Prostate gland (tissue), 2 donors: ENCODE measurements at regions not wholly inside any gene's neighbourhood (a gene's known extent, or its start where the extent isn't known, plus 50 kb on each side); places are given as distances from the start of the nearest gene placed in this dataset.

Experiments
- DNase-seq: peaks from one replicate; pipeline ENCODE4 v3.0.0-alpha.2; 2019; ENCODE audit warnings: low spot score
- H3K27ac ChIP-seq, 2 donors: fragments of 200-600 bp; sonication (generic); 2 replicates each; pipeline ENCODE4 v1.5.1; 2017 to 2019
- H3K27me3 ChIP-seq: fragments of 200-600 bp; sonication (generic); replicated peaks from 2 replicates; pipeline ENCODE4 v1.5.1; 2019; ENCODE audit not compliant: insufficient read depth
- H3K36me3 ChIP-seq, 2 donors: fragments of 200-600 bp; sonication (generic); 1 replicate in 1 of 2; 2 replicates in 1 of 2; pipeline versions ENCODE4 v1.5.1 to v1.8.1; 2017 to 2019
- H3K4me1 ChIP-seq: fragments of 200-600 bp; sonication (generic); replicated peaks from 2 replicates; pipeline ENCODE4 v1.5.1; 2019
- H3K4me3 ChIP-seq, 2 donors: fragments of 200-600 bp; sonication (generic); 2 replicates each; pipeline ENCODE4 v1.5.1; 2017 to 2019
- H3K9me3 ChIP-seq: fragments of 200-600 bp; sonication (generic); 2 replicates; pipeline ENCODE4 v1.5.1; 2017
- POLR2A ChIP-seq: fragments of 450-650 bp; IDR thresholded peaks from one replicate; pipeline ENCODE4 v1.6.1; 2016; ENCODE audit warnings: antibody characterized with exemption, mild to moderate bottlenecking
- POLR2AphosphoS5 ChIP-seq: sonication (generic); formaldehyde crosslinking; IDR thresholded peaks from one replicate; pipeline ENCODE4 v1.6.1; 2017; ENCODE audit warnings: antibody characterized with exemption
- WGBS: methylation state at CpG from one replicate; pipeline ENCODE4 v1.1.5; 2018; 5-methylcytosine and 5-hydroxymethylcytosine counted together
- intact Hi-C: fragments of 100-400 bp; cut with DNase I; formaldehyde crosslinking; loops from one replicate; pipeline ENCODE4 v1.14.2; 2022
- TF ChIP-seq, protein P1 (sequence below), 4 experiments: fragments of 200-600 bp in 2 of 4; fragments of 450-650 bp in 2 of 4; sonication (generic) in 2 of 4; IDR thresholded peaks; 1 replicate in 3 of 4; 2 replicates in 1 of 4; pipeline ENCODE4 v1.5.1; 2016 to 2019; ENCODE audit warnings: antibody characterized with exemption in 4 of 4, mild to moderate bottlenecking in 2 of 4, moderate library complexity in 2 of 4

DNA sequence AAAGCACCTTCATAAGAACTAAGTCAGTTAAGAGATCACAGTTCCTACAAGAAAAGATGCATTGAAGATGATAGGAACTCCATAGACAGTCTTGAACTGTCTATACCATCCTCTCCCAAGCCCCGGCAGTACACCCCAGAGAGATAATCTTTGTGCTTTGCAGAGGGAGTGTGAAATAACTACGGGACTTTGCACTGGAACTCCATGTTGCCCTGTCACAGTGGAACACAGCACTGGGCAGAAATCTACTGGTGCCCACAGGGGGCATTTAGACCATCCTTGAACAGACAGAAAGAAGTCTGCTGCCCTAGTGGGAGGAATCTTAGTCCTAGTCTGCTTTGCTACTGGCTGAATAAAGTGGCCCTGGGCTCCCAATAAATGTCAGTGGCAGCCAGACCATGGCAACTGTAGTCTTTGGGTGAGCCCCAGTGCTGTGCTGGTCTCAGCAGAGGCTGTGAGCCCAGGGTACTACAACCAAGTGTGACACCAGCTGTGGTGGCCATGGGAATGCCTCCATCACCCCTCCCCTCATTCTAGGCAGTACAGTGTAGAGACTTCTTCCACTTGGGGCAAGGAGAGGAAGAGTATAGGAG is 107.7 kb upstream of the TMEM168 start:
- Histone ChIP-seq H3K27ac (no peak overlapping the region), H3K4me3 (no peak overlapping the region), H3K27me3 (no peaks in the 10 kb centered on the region), H3K36me3 (no peaks in the 10 kb centered on the region), H3K9me3 (no peaks in the 10 kb centered on the region), H3K4me1 (no peaks in the 10 kb centered on the region)
- TF ChIP-seq POLR2AphosphoS5 = no peak
- intact Hi-C loops = no loop called here
- DNase-seq = no peak
- 94% methylated on average over 2 of the region's 2 CpGs for WGBS

DNA sequence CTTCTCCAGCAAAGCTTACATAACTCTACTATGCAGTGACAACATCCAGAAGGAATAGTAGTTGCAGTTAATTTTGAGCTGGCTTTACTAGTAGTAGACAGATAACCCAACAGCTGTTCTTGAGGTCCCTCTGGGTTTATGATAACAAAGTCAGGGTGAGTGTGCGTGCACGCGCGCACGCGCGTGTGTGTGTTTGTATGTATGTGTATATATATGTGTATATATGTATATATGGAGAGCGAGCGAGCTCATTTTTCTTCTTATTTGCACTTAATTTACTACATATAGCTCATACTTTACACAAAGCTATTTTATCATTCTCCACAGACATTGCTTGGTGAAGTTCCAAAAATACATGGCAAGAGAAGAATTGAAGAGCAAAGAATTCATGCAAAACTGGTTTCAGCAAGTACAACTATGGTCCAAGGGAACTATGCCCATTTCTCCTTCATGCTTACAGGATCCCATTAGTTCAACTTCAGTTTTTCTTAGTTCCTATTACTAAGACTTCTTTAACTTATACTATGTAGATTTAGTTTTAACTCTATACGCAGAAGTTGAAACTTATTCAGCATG is 105.9 kb upstream of the TMEM168 start:
- no peaks in the 10 kb centered on the region for H3K27me3 ChIP-seq
- DNase-seq = no peak
- H3K4me1 ChIP-seq = no peaks in the 10 kb centered on the region
- H3K4me3 ChIP-seq = no peak overlapping the region
- TF ChIP-seq, protein P1, sequence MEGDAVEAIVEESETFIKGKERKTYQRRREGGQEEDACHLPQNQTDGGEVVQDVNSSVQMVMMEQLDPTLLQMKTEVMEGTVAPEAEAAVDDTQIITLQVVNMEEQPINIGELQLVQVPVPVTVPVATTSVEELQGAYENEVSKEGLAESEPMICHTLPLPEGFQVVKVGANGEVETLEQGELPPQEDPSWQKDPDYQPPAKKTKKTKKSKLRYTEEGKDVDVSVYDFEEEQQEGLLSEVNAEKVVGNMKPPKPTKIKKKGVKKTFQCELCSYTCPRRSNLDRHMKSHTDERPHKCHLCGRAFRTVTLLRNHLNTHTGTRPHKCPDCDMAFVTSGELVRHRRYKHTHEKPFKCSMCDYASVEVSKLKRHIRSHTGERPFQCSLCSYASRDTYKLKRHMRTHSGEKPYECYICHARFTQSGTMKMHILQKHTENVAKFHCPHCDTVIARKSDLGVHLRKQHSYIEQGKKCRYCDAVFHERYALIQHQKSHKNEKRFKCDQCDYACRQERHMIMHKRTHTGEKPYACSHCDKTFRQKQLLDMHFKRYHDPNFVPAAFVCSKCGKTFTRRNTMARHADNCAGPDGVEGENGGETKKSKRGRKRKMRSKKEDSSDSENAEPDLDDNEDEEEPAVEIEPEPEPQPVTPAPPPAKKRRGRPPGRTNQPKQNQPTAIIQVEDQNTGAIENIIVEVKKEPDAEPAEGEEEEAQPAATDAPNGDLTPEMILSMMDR (IDR thresholded peaks at IDR 0.05) = no peak
- TF ChIP-seq POLR2AphosphoS5 (no peak), POLR2A (no peak)
- 93% methylated on average over 10 of the region's 10 CpGs for WGBS
- no peaks in the 10 kb centered on the region for H3K36me3 ChIP-seq
- no peak overlapping the region for H3K27ac ChIP-seq
- H3K9me3 ChIP-seq = no peaks in the 10 kb centered on the region
- intact Hi-C loops = no loop called here

DNA sequence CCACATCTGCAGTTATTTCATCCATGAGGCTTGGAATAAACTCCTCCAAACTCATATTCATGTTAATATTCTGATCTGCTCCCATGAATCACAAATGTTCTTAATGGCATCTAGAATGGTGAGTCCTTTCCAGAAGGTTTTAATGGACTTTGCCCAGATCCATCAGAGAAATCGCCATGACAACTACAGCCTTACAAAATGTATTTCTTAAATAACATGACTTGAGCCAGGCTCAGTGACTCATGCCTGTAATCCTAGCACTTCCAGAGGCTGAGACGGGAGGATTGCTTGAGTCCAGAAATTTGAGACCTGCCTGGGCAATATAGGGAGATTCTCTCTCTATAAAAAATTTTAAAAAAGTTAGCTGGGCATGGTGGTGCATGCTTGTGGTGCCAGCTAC is 102.1 kb upstream of the TMEM168 start:
- intact Hi-C loops = no loop called here
- Histone ChIP-seq H3K27ac (no peak overlapping the region), H3K27me3 (no peaks in the 10 kb centered on the region), H3K4me3 (no peak overlapping the region), H3K4me1 (no peaks in the 10 kb centered on the region), H3K9me3 (no peaks in the 10 kb centered on the region), H3K36me3 (no peaks in the 10 kb centered on the region)
- WGBS = 91% methylated on average over 2 of the region's 2 CpGs
- TF ChIP-seq POLR2AphosphoS5 (no peak), POLR2A (no peak)
- TF ChIP-seq, protein P1 (IDR thresholded peaks at IDR 0.05) = no peak
- DNase-seq = no peak

DNA sequence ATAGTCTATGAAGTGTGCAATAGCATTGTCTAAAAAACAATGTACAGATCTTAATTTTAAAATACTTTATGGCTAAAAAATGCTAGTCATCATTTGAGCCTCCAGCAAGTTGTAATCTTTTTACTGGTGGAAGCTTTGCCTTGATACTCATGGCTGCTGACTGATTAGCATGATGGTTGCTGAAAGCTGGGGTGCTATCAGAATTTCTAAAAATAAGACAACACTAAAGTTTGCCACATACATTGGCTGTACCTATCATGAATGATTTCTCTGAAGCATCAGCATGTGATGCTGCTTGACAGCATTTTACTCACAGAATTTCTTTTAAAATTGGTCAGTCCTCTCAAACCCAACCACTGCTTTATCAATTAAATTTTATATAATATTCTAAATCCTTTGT is 101.5 kb upstream of the TMEM168 start:
- Histone ChIP-seq H3K36me3 (no peaks in the 10 kb centered on the region), H3K27ac (no peak overlapping the region), H3K27me3 (no peaks in the 10 kb centered on the region), H3K9me3 (no peaks in the 10 kb centered on the region), H3K4me3 (no peak overlapping the region), H3K4me1 (no peaks in the 10 kb centered on the region)
- TF ChIP-seq, protein P1 (IDR thresholded peaks at IDR 0.05) = no peak
- TF ChIP-seq POLR2AphosphoS5 (no peak), POLR2A (no peak)
- intact Hi-C loops = no loop called here
- no peak for DNase-seq

DNA sequence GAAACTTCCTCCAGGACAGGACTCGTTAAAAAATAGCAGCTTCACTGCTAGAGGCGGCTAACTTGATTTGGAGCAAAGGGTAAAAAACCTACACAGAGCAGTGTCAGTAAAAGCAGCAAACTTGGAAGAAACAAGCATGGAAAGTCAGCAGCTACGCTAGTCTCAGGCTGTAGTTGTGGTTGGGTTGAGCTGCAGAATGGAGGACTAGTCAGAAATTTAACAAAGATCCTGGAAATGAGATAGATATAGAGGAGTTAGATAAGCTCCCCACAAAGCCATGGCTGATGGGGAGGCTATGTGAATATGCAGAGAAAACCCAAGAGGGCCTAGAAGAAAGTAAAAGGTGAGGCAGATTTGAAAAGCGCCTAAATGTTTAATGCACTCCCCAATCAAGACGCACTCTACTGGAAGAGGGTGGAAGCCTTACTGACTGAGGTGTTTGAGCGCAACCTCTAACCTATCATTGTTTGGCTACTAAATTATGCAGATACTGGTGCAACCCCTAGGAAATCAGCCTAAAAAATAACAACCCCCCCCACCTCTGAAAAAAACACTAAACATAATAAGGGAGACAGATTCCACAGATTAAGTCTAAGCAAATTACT is 99.7 kb upstream of the TMEM168 start:
- DNase-seq = no peak
- 84% methylated on average over 6 of the region's 6 CpGs for WGBS
- Histone ChIP-seq H3K4me3 (no peak overlapping the region), H3K9me3 (no peaks in the 10 kb centered on the region), H3K27ac (no peak overlapping the region), H3K27me3 (no peaks in the 10 kb centered on the region), H3K4me1 (no peaks in the 10 kb centered on the region), H3K36me3 (no peaks in the 10 kb centered on the region)
- TF ChIP-seq, protein P1 (IDR thresholded peaks at IDR 0.05) = no peak
- TF ChIP-seq POLR2AphosphoS5 = no peak
- TF ChIP-seq POLR2A = no peak
- intact Hi-C loops = no loop called here
